ENCODE measurements at regions not wholly inside any gene's neighbourhood (a gene's known extent, or its start where the extent isn't known, plus 50 kb on each side); places are given as distances from the start of the nearest gene placed in this dataset.

- TF ChIP-seq CTCF (optimal IDR thresholded peaks at IDR 0.05 in 1 of 3, IDR thresholded peaks at IDR 0.05 in 1 of 3, conservative IDR thresholded peaks at IDR 0.05 in 1 of 3; ENCODE audit: extremely low read depth in 1 of 3, insufficient read depth in 2 of 3, low read length in 3 of 3) (no peak), EZH2 (IDR thresholded peaks at IDR 0.05; ENCODE audit: low read length) (no peak)
Measured at GRCh38 chr7:45384499-45384898, 189.7 kb upstream of the ADCY1 start.

Measured in keratinocyte (primary cell).